Common myeloid progenitor, CD34-positive (primary cell): ENCODE measurements at regions not wholly inside any gene's neighbourhood (a gene's known extent, or its start where the extent isn't known, plus 50 kb on each side); places are given as distances from the start of the nearest gene placed in this dataset.

ENCODE experiments used
- CTCF ChIA-PET: fragments of 350-600 bp; sonication (Branson Sonifier 250); formaldehyde crosslinking; loops from one replicate; lab custom pipeline; 2021; ENCODE audit warnings: antibody characterized with exemption; lab: Charles Lee
- POLR2A ChIA-PET: fragments of 350-600 bp; sonication (Branson Sonifier 250); formaldehyde crosslinking; loops from one replicate; lab custom pipeline; 2021; ENCODE audit warnings: antibody characterized with exemption; lab: Charles Lee
- DNase-seq, 3 donors: peaks; one replicate each; pipeline versions ENCODE4 v3.0.0 to v3.0.0-alpha.2; 2013
- H3K27ac ChIP-seq, 2 experiments: 1 replicate in 1 of 2; 2 replicates in 1 of 2; pipeline ENCODE4 v1.7.0; 2013; ENCODE audit warnings: inconsistent platforms in 2 of 2, low read length in 2 of 2, mild to moderate bottlenecking in 2 of 2, low read depth in 1 of 2, moderate library complexity in 1 of 2; ENCODE audit not compliant: severe bottlenecking in 2 of 2, insufficient read depth in 1 of 2, poor library complexity in 1 of 2
- H3K27me3 ChIP-seq, 5 experiments: replicated peaks in 2 of 5; 1 replicate in 3 of 5; 2 replicates in 2 of 5; pipeline versions ENCODE4 v1.6.1 to v1.7.0; 2013; ENCODE audit warnings: low read length in 4 of 5, mild to moderate bottlenecking in 2 of 5, moderate library complexity in 2 of 5, inconsistent platforms in 1 of 5; ENCODE audit not compliant: insufficient read depth in 5 of 5, control insufficient read depth in 4 of 5
- H3K36me3 ChIP-seq, 4 experiments: 1 replicate in 2 of 4; 2 replicates in 2 of 4; pipeline versions ENCODE4 v1.6.1 to v1.7.0; 2013; ENCODE audit warnings: low read length in 3 of 4, control low read depth in 1 of 4, mild to moderate bottlenecking in 1 of 4; ENCODE audit not compliant: control insufficient read depth in 4 of 4, insufficient read depth in 4 of 4
- H3K4me1 ChIP-seq, 4 experiments: 1 replicate in 3 of 4; 2 replicates in 1 of 4; pipeline versions ENCODE4 v1.6.1 to v1.7.1; 2013; ENCODE audit warnings: low read length in 3 of 4, mild to moderate bottlenecking in 3 of 4, control low read depth in 1 of 4, inconsistent platforms in 1 of 4, moderate library complexity in 1 of 4; ENCODE audit not compliant: control insufficient read depth in 4 of 4, insufficient read depth in 4 of 4; ENCODE audit errors: control extremely low read depth in 1 of 4
- H3K4me3 ChIP-seq, 7 experiments: 1 replicate in 4 of 7; 2 replicates in 3 of 7; pipeline versions ENCODE4 v1.5.1 to v1.7.0; 2013; ENCODE audit warnings: mild to moderate bottlenecking in 7 of 7, low read length in 6 of 7, moderate library complexity in 6 of 7, inconsistent platforms in 2 of 7, low read depth in 2 of 7, control low read depth in 1 of 7; ENCODE audit not compliant: insufficient read depth in 4 of 7, control insufficient read depth in 1 of 7; ENCODE audit errors: extremely low read depth in 1 of 7
- H3K9me3 ChIP-seq, 5 experiments: 1 replicate in 4 of 5; 2 replicates in 1 of 5; pipeline versions ENCODE4 v1.6.1 to v1.7.1; 2013; ENCODE audit warnings: low read length in 4 of 5, mild to moderate bottlenecking in 2 of 5, inconsistent platforms in 1 of 5, low read depth in 1 of 5, moderate library complexity in 1 of 5; ENCODE audit not compliant: control insufficient read depth in 4 of 5, insufficient read depth in 2 of 5; ENCODE audit errors: control extremely low read depth in 1 of 5
- WGBS: methylation state at CpG from one replicate; pipeline ENCODE4 v1.1.5; 2013; ENCODE audit not compliant: insufficient coverage; 5-methylcytosine and 5-hydroxymethylcytosine counted together

DNA sequence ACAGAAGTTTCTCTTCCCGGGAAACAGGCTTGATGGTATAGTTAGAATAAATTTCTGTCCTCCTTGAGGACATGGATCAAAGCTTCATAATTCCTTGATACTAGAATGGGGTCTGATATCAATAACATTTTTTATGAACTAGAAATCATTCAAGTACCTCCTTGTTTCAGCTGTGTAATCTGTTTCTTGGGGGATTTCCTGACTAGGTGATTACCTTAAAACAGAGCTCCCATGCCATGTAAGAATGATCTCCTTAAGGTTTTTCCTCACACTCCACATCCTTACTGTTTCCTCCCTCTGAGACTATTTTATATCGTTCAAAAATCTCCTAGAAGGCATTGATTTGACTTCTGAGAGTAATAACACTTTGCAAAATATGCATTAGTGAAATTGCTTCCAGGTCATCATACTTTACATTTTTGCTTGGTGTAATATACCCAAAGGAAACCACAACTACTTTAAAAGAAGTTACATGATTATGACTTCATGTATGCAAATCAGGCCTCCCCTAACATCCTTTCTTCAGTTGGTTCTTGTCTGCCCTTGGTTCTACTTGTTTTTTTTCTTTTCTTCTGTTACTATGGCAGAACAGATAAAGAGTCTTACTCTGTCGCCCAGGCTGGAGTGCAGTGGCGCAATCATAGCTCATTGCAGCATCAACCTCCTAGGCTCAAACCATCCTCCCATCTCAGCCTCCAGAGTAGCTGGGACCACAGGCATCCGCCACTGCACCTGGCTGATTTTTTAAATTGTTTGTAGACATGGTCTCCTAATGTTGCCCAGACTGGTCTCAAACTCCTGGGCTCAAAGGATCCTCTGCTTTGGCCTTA, 388.8 kb downstream of the ZFHX3 start:
- no peak overlapping the region for H3K4me3 ChIP-seq
- peaks cover 0 to 4% (median 0%) of the 10 kb centered on the region in 5 experiments for H3K9me3 ChIP-seq
- WGBS = 100% methylated on average over 2 of the region's 5 CpGs
- POLR2A ChIA-PET = no interaction called here
- no peaks in the 10 kb centered on the region for H3K36me3 ChIP-seq
- no peaks in the 10 kb centered on the region for H3K27me3 ChIP-seq
- H3K4me1 ChIP-seq = peaks cover 0 to 12% (median 2%) of the 10 kb centered on the region in 4 experiments
- CTCF ChIA-PET = no interaction called here
- DNase-seq = no peak
- H3K27ac ChIP-seq = no peak overlapping the region

DNA sequence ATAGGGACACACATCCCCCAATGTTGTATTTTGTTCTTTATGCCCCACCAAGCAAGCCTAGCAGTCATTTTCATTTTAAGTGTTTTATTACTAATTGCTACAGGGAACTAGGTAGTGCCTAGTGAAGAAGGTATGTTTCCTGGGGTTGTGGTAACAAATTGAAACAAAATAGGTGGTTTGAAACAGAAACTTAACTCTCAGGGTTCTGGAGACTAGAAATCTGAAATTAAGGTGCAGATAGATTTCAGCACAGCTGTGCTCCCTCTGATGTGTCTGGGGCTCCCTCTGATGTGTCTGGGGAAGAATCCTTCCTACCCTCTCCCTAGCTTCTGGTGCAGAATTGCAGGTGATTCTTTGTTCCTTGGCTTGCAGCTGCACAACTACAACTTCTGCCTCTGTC, 390.1 kb downstream of the ZFHX3 start:
- no peak overlapping the region for H3K27ac ChIP-seq
- peaks cover 0 to 8% (median 2%) of the 10 kb centered on the region in 5 experiments for H3K9me3 ChIP-seq
- no peak for DNase-seq
- H3K36me3 ChIP-seq = no peaks in the 10 kb centered on the region
- ChIA-PET CTCF (no interaction called here), POLR2A (no interaction called here)
- H3K4me1 ChIP-seq = peaks cover 0 to 5% (median 0%) of the 10 kb centered on the region in 4 experiments
- no peak overlapping the region for H3K4me3 ChIP-seq
- no peaks in the 10 kb centered on the region for H3K27me3 ChIP-seq

DNA sequence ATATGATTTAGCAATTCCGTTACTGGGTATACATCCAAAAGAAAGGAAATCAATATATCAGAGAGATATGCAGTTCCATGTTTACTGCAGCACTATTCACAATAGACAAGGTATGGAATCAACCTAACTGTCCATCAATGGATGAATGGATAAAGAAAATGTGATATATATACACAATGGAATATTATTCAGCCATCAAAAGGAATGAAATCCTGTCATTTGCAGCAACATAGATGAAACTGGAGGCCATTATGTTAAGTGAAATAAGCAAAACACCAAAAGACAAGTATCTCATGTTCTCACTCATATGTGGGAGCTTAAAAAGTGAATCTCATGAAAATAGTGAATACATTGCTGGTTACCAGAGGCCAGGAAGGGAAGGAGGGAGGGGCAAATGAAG, 390.8 kb downstream of the ZFHX3 start:
- no peak for DNase-seq
- POLR2A ChIA-PET = no interaction called here
- Histone ChIP-seq H3K36me3 (no peaks in the 10 kb centered on the region), H3K9me3 (peaks cover 0 to 14% (median 2%) of the 10 kb centered on the region in 5 experiments), H3K27ac (no peak overlapping the region), H3K4me3 (no peak overlapping the region), H3K4me1 (peaks cover 0 to 5% (median 0%) of the 10 kb centered on the region in 4 experiments), H3K27me3 (no peaks in the 10 kb centered on the region)
- CTCF ChIA-PET = no interaction called here
- no CpG with 5 or more reads among the region's 1 CpG for WGBS

DNA sequence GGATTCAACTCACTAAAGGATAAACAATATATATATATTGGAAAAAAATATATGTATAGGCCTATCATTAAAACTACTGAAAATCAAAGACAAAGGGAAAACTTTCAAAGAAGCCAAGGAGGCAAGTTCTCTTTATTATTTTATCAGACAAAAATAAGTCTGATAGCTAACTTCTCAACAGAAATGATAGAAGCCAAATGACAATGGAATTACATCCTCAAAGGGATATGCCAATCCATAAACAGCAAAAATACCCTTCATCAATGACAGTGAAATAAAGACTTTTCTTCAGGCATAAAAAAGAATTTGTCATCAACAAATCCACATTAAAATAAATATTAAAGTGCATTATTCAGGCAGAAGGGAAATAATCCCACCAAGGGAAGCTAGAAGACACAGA, 393.4 kb downstream of the ZFHX3 start:
- DNase-seq = no peak
- ChIA-PET CTCF (interaction anchor here (3.3 kb wide), 1 partner anchor 10 kb away, joined by 10 read pairs; no protein-coding TSS in a partner anchor), POLR2A (no interaction called here)
- no peaks in the 10 kb centered on the region for H3K36me3 ChIP-seq
- no peaks in the 10 kb centered on the region for H3K27me3 ChIP-seq
- H3K27ac ChIP-seq = no peak overlapping the region
- H3K9me3 ChIP-seq = peaks cover 0 to 17% (median 4%) of the 10 kb centered on the region in 5 experiments
- H3K4me3 ChIP-seq = no peak overlapping the region
- peaks cover 0 to 5% (median 0%) of the 10 kb centered on the region in 4 experiments for H3K4me1 ChIP-seq

DNA sequence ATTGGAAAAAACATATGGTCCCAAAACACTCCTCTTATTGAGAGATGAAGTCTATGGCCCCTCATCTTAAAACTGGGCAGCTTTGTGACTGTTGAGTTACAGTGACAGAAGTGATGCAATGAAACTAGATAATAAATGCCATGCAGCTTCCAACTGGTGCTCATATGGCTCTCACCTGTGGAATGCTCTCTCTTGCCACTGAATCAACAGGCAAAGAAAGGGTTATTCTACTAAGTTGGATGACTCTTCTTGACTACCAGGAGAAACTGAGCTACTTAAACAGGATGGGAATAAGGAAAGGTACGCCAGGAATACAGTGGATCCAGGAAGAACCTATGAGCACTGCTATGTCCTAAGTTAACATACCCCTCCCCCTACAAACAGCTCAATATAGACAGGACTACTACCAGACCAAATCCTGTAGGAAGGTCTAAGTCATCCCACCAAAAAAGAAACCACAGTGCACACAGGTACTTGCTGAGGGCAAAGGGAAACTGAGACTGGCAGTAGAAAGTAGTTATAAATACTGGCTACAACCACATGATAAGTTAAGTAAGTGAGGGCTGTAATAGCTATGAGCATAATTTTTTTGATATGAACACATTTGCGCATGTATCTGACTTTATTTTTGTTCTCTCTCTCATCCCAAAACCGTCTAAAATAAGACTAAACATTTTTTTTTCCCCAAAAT, 398.5 kb downstream of the ZFHX3 start:
- H3K9me3 ChIP-seq = peaks cover 0 to 20% (median 0%) of the 10 kb centered on the region in 5 experiments
- ChIA-PET POLR2A (no interaction called here), CTCF (no interaction called here)
- H3K4me3 ChIP-seq = no peak overlapping the region
- no CpG with 5 or more reads among the region's 3 CpGs for WGBS
- H3K27ac ChIP-seq = no peak overlapping the region
- no peaks in the 10 kb centered on the region for H3K27me3 ChIP-seq
- no peak for DNase-seq
- H3K4me1 ChIP-seq = no peaks in the 10 kb centered on the region
- H3K36me3 ChIP-seq = no peaks in the 10 kb centered on the region

DNA sequence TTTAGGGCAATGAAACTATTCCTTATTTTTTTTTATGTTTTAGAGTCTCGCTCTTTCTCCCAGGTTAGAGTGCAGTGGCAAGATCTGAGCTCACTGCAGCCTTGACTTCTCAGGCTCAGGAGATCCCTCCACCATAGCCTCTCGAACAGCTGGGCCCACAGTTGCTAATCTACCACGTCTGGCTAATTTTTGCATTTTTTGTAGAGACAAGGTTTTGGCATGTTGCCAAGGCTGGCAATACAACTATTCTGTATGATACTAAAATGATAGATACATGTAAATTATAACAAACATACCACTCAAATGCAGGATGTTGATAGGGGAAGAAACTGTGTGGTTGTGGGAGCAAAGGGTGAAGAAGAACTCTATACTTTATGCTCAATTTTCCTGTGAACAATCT, 401.3 kb downstream of the ZFHX3 start:
- no peak overlapping the region for H3K27ac ChIP-seq
- H3K27me3 ChIP-seq = no peaks in the 10 kb centered on the region
- DNase-seq = peak in 2 of 3 donors; percentile 11 to 29
- no peak overlapping the region for H3K4me3 ChIP-seq
- 100% methylated on average over 1 of the region's 3 CpGs for WGBS
- H3K9me3 ChIP-seq = peaks cover 0 to 19% (median 3%) of the 10 kb centered on the region in 5 experiments
- H3K4me1 ChIP-seq = no peaks in the 10 kb centered on the region
- CTCF ChIA-PET = no interaction called here
- POLR2A ChIA-PET = no interaction called here
- H3K36me3 ChIP-seq = no peaks in the 10 kb centered on the region

DNA sequence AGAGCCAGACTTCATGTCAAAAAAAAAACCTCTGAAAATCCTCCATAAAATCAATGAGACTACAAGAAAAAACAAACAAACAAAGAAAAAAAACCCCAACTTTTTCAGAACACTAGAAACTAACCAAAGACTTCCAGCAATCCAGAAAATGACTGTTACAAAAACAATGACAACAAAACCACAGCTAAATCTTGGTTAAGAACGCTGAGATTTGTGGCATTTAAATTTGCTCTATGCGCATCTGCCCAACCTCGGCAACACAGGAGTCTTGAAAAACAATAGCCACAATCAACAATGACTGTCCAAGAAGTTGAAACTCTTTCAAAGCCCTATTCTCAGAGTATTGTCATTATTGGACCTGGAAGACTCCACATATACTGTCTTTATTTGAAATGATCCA, 402.4 kb downstream of the ZFHX3 start:
- POLR2A ChIA-PET = no interaction called here
- DNase-seq = no peak
- 100% methylated on average over 2 of the region's 3 CpGs for WGBS
- H3K36me3 ChIP-seq = no peaks in the 10 kb centered on the region
- peaks cover 0 to 22% (median 2%) of the 10 kb centered on the region in 5 experiments for H3K9me3 ChIP-seq
- no peak overlapping the region for H3K27ac ChIP-seq
- CTCF ChIA-PET = interaction anchor here (1.1 kb wide), 1 partner anchor 42 kb away, joined by 3 read pairs; no protein-coding TSS in a partner anchor
- H3K4me3 ChIP-seq = no peak overlapping the region
- no peaks in the 10 kb centered on the region for H3K4me1 ChIP-seq
- no peaks in the 10 kb centered on the region for H3K27me3 ChIP-seq
